Left hindlimb (tissue), 1 donor: ENCODE measurements at regions not wholly inside any gene's neighbourhood (a gene's known extent, or its start where the extent isn't known, plus 50 kb on each side); places are given as distances from the start of the nearest gene placed in this dataset.

Experiments
- DNase-seq: peaks from one replicate; pipeline ENCODE4 v3.0.0-alpha.2; 2018

- DNase-seq: no peak
Measured at GRCh38 chr5:25964009-25964372, 1074.4 kb downstream of the CDH9 start.

DNA sequence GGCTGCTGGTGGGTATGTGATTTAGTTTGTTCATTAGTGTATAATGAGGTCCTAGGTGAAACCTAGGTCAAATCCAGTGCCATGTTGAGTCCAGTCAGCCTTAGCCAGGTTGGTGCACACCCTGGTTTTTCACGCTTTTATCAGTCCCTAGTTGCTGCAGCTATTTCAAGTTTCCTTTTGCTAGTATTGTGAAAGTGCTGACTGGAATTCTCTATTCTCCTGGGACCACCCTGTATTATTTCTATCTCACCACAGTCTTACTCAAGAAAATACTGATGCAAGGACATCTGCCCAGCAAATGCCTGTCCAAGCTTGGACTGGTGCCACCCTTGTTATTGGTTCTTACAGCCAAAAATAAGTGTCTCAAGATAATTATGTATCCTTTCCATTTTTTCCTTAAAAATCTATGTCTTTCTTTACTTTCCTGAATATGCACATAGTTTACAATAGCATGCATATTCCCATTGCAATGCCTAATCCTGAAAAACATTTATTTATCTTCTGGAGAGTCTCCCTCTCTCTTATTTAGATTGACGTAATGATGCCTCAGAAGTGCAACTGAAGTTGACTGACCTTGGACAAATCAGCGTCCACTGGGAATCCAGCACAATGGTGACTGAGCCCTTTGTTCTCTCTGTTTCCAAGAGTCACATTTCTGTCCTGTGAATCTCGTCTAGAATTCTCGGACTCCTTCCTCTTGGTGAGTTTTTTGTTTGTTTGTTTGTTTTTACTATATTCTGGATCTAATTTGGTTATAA, 1075.0 kb downstream of the CDH9 start:
- DNase-seq: no peak

DNA sequence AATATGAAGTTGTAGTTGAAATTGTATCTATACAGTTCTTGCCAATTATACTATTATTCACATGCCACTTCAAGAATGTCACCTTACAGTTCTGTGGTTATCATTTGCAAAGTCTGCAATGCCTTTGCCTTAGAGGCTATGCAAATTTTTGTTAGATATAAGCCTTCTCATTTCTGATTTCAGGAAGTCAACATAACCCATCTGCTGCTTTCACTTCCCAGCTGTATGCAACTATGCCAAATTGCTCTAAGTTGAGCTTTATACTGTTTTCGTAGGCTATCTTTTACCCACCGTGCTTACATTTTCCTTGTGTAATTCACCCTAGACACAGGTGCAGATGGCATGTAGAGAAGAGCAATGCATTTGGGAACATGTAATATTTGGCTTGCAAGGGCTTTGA, 1083.0 kb downstream of the CDH9 start:
- DNase-seq: no peak

DNA sequence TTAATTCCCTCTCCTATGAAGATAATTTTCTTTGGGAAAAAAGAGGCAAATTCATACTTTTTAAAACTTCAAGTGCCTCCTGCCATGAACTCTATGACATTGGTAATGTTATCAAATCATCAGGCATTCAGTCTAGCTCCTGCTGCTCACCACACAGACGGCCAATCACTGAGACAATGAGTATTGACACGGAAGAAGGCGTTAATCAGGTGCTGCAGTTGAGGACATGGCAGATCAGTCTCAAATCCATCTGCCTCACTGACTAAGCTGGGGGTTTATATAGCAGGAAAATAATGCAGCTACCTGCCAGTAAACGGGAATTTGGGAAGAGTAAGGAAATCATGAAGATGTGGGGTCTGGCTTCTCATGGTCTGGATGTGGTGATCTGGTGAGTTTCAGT, 1087.7 kb downstream of the CDH9 start:
- no peak for DNase-seq

DNA sequence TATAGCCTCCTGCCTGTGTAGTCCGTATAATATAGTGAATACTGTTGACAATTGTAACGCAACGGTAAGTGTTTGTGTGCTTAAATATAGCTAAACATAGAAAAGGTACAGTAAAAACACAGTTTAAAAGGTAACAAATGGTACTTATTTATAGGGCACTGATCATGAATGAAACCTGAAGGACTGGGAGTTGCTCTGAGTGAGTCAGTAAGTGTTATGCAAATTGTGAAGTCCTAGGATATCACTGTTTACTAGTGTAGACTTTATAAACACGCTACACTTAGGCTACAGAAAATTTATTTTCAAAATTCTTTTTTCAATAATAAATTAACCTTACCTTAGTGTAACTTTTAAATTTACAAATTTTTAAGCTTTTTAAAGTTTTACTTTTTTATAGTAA, 1090.1 kb downstream of the CDH9 start:
- DNase-seq: no peak

GRCh38 chr5:25944786-25945185, 1093.6 kb downstream of the CDH9 start:
- no peak for DNase-seq

- no peak for DNase-seq
Measured at GRCh38 chr5:25909163-25909562, 1129.2 kb downstream of the CDH9 start.

DNA sequence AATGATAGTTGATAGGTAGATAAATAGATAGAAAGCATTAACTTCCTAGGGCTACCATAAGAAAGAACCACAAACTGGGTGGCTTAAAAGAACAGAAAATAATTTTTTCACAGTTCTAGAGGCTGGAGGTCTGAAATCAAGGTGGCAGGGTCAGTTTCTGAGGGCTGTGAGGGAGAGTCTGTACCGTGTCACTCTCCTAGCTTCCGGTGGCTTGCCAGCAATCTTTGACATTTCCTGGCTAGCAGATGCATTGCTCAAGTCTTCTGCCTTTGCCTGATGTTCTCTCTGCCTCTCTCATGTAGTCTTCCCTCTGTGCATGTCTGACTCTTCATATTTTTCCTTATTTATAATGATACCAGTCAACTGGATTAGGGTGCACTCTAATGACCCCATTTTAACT, 1132.7 kb downstream of the CDH9 start:
- DNase-seq: no peak

- DNase-seq: no peak
Measured at GRCh38 chr5:25892211-25892610, 1146.2 kb downstream of the CDH9 start.

DNA sequence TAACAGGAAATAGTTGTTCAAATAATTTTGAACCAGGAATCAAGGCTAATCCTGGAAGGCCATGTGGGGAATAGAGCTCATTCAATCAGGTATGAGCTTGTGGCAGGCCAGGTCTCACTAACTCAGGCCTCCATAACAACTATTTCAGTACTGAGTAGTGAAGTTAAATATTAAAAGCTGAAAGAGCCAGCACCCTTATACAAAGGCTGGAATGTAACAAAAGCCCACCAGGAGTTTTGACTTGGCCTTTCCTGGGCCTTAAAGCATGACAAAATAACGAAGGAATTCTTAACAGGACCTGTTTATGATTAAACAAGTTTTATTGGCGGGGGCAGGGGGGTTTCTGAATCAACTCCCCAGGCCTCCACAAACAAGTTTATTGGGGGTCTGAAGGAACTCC, 1146.7 kb downstream of the CDH9 start:
- no peak for DNase-seq

- DNase-seq: no peak
Measured at GRCh38 chr5:25881318-25882036, 1156.9 kb downstream of the CDH9 start.

DNA sequence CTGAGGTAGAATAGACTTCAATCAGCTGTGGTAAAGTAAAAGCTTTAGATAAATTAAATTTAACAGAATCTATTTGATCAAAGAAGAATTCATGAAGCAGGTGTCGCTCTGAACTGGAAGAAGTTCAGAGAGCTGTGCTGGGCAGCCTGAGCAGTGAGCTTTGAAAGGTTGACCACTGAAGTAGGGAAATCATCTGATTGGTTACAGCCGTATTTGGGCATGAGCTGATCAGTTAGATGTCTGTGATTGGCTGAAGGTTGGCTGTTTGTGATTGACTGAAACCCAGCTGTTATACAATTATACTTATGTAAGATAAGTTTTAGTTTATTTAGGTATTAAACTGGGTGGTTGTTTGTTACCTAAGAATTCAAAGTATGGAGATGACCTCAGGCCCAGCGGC, 1174.6 kb downstream of the CDH9 start:
- DNase-seq: no peak

DNA sequence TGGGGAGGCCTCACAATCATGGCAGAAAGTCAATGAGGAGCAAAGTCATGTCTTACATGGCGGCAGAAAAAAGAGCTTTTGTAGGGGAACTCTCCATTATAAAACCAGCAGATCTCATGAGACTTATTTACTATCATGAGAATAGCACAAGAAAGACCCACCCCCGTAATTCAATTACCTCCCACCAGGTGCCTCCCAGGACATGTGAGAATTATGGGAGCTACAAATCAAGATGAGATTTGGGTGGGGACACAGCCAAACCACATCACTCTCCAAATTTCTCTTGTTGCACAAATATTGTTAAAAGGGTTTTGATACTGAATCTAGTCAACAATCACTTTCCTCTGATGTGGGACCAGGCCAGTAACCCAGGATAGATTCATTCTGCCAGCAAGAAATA, 1176.1 kb downstream of the CDH9 start:
- DNase-seq: no peak

- no peak for DNase-seq
Measured at GRCh38 chr5:25858019-25858418, 1180.4 kb downstream of the CDH9 start.

DNA sequence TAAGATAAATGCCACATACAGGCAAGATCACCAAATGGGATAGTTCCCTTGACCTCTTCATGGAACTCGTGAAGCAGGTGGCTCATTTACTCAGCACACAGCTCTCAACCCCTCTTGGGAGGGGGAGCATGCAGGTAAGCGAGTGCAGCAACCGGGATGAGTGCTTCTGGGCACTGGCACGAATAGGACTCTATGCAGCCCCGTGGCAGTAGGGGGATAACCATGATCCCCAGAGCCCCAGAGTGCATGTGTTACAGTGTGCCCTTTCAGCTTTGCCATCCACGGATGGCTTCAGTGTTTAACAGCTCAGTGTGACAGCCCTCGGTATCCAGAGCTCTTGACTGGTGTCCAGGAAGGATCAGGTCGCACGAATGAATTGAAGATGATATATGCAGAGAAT, 1187.1 kb downstream of the CDH9 start:
- DNase-seq: no peak

DNA sequence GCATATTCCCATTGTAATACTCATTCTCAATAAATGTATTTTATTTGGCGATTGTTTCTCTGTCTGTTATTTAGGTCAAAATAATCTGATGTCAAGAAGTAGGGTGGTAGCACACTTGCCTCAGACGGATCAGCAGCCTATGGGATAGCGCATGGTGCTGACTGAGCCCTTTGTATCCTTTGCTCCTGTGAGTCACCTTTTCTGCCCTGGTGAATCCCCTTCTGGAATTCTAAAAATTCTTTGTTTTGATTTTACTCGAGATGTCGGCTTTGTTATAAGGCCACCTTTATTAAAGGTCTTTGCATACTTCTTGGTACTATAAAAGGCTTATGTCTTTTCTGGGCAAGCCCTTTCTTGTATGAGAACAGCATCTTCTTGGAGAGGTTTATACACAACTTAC, 1187.8 kb downstream of the CDH9 start:
- DNase-seq: no peak

DNA sequence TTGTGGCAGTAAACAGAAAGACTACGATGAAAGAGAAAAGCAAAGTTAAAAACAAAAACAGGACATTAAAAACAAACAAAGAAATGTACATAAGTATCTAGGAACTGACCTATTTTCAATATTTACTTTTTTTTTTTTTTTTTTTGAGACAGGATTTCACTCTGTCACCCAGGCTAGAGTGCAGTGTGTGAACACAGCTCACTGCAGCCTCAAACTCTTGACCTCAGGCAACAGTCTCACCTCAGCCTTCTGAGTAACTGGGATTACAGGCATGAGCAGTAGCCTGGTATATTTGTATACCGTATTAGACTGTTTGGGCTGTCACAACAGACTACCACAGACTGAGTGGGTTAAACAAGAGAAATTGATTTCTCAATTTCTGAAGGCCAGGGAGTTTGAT, 1189.1 kb downstream of the CDH9 start:
- no peak for DNase-seq

DNA sequence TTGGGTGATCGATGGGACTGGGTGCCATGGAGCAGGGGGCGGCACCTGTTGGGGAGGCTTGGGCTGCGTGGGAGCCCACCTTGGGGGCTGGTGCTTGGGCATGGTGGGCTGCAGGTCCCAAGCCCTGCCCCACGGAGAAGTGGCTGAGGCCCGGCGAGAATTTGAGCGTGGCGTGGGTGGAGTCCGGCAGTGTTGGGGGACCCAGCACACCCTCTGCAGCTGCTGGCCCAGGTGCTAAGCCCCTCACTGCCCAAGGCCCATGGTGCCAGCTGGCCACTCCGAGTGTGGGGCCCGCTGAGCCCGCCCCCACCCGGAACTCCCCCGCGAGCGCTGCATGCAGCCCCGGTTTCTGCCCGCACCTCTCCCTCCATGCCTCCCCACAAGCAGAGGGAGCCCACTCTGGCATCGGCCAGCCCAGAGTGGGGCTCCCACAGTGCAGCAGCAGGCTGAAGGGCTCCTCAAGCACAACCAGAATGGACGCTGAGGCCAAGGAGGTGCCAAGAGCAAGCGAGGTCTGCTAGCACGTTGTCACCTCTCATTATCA, 1178.6 kb upstream of the CDH10 start:
- DNase-seq: no peak
